ENCODE measurements at regions not wholly inside any gene's neighbourhood (a gene's known extent, or its start where the extent isn't known, plus 50 kb on each side); places are given as distances from the start of the nearest gene placed in this dataset.

GRCh38 chr13:75938811-75939560 is 302.9 kb downstream of the LMO7 start:
- Histone ChIP-seq H3K36me3 (no peaks in the 10 kb centered on the region), H3K27me3 (no peaks in the 10 kb centered on the region), H3K4me1 (peaks cover 5 to 10% (median 8%) of the 10 kb centered on the region in 4 donors), H3K4me3 (no peak overlapping the region), H3K9me3 (no peaks in the 10 kb centered on the region), H3K27ac (replicated peaks in 1 of 4) (peak overlapping the region in 2 of 4 donors; percentile 5 to 37)
- 57% methylated on average over 2 of the region's 2 CpGs for WGBS
- intact Hi-C loops (cut with DNase I), result no loop called here
- TF ChIP-seq CTCF (IDR thresholded peaks at IDR 0.05), result no peak
- no peak for TF ChIP-seq POLR2AphosphoS5 (IDR thresholded peaks at IDR 0.05)
- no peak for TF ChIP-seq EP300 (IDR thresholded peaks at IDR 0.05)
- no peak for DNase-seq (ENCODE audit: extremely low spot score)

- Histone ChIP-seq H3K9me3 (no peaks in the 10 kb centered on the region), H3K27ac (replicated peaks in 1 of 4) (no peak overlapping the region), H3K4me1 (peaks cover 5 to 10% (median 8%) of the 10 kb centered on the region in 4 donors), H3K36me3 (no peaks in the 10 kb centered on the region), H3K27me3 (no peaks in the 10 kb centered on the region), H3K4me3 (no peak overlapping the region)
- TF ChIP-seq POLR2A (IDR thresholded peaks at IDR 0.05; ENCODE audit: low read depth) (no peak), EP300 (IDR thresholded peaks at IDR 0.05) (no peak), POLR2AphosphoS5 (IDR thresholded peaks at IDR 0.05) (no peak), CTCF (IDR thresholded peaks at IDR 0.05) (no peak)
- intact Hi-C loops (cut with DNase I), result no loop called here
- WGBS, result 96% methylated on average over 1 of the region's 1 CpG
- no peak for DNase-seq (ENCODE audit: extremely low spot score)
Measured at GRCh38 chr13:75936791-75937190, 300.7 kb downstream of the LMO7 start.

GRCh38 chr13:75935805-75936204 is 299.7 kb downstream of the LMO7 start:
- H3K27me3 ChIP-seq, result no peaks in the 10 kb centered on the region
- 93% methylated on average over 2 of the region's 2 CpGs for WGBS
- intact Hi-C loops (cut with DNase I), result no loop called here
- no peak for TF ChIP-seq POLR2AphosphoS5 (IDR thresholded peaks at IDR 0.05)
- TF ChIP-seq POLR2A (IDR thresholded peaks at IDR 0.05; ENCODE audit: low read depth), result no peak
- TF ChIP-seq CTCF (IDR thresholded peaks at IDR 0.05), result no peak
- no peak for TF ChIP-seq EP300 (IDR thresholded peaks at IDR 0.05)
- no peaks in the 10 kb centered on the region for H3K9me3 ChIP-seq
- H3K4me1 ChIP-seq, result peaks cover 5 to 10% (median 8%) of the 10 kb centered on the region in 4 donors
- H3K4me3 ChIP-seq, result no peak overlapping the region
- DNase-seq (ENCODE audit: extremely low spot score), result no peak
- no peaks in the 10 kb centered on the region for H3K36me3 ChIP-seq
- H3K27ac ChIP-seq (replicated peaks in 1 of 4), result no peak overlapping the region

DNA sequence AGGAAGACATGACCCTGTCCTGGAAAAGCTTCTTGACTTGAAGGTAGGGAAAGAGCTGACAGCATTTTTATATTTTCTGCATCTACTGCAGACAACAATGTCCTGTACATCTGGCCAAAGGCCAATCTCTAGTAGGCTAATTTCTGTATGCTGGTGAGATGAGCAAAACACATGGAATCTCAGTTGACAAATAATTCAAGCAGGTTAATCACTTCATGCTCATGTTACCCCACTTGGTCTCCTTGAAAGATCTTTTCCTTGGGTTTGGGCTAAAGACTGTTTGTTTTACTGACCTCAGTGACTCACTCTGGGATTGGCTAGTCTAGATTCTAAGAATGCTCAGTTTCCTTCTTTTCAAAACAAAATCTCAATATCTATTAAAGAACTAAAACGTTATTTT is 298.8 kb downstream of the LMO7 start:
- no peak overlapping the region for H3K27ac ChIP-seq (replicated peaks in 1 of 4)
- no peak overlapping the region for H3K4me3 ChIP-seq
- TF ChIP-seq POLR2AphosphoS5 (IDR thresholded peaks at IDR 0.05), result no peak
- H3K4me1 ChIP-seq, result peaks cover 5 to 10% (median 8%) of the 10 kb centered on the region in 4 donors
- DNase-seq (ENCODE audit: extremely low spot score), result no peak
- no peaks in the 10 kb centered on the region for H3K9me3 ChIP-seq
- no peaks in the 10 kb centered on the region for H3K36me3 ChIP-seq
- intact Hi-C loops (cut with DNase I), result no loop called here
- H3K27me3 ChIP-seq, result no peaks in the 10 kb centered on the region
- WGBS, result 67% methylated on average over 1 of the region's 1 CpG

GRCh38 chr13:75932636-75933035 is 296.5 kb downstream of the LMO7 start:
- intact Hi-C loops (cut with DNase I), result no loop called here
- TF ChIP-seq POLR2A (IDR thresholded peaks at IDR 0.05; ENCODE audit: low read depth) (no peak), POLR2AphosphoS5 (IDR thresholded peaks at IDR 0.05) (no peak), EP300 (IDR thresholded peaks at IDR 0.05) (no peak), CTCF (IDR thresholded peaks at IDR 0.05) (no peak)
- DNase-seq (ENCODE audit: extremely low spot score), result no peak
- no peaks in the 10 kb centered on the region for H3K36me3 ChIP-seq
- no peak overlapping the region for H3K4me3 ChIP-seq
- H3K27me3 ChIP-seq, result no peaks in the 10 kb centered on the region
- no peaks in the 10 kb centered on the region for H3K9me3 ChIP-seq
- WGBS, result 67% methylated on average over 4 of the region's 4 CpGs
- no peaks in the 10 kb centered on the region for H3K4me1 ChIP-seq
- H3K27ac ChIP-seq (replicated peaks in 1 of 4), result no peak overlapping the region
